HG02610 (cell line): ENCODE measurements at regions not wholly inside any gene's neighbourhood (a gene's known extent, or its start where the extent isn't known, plus 50 kb on each side); places are given as distances from the start of the nearest gene placed in this dataset.

Source experiments
- ATAC-seq: cut with Tn5 transposase; IDR thresholded peaks from one replicate; pipeline ENCODE4 v1.9.1; 2021; ENCODE audit warnings: mild to moderate bottlenecking, moderate library complexity; ENCODE audit not compliant: unreplicated experiment

DNA sequence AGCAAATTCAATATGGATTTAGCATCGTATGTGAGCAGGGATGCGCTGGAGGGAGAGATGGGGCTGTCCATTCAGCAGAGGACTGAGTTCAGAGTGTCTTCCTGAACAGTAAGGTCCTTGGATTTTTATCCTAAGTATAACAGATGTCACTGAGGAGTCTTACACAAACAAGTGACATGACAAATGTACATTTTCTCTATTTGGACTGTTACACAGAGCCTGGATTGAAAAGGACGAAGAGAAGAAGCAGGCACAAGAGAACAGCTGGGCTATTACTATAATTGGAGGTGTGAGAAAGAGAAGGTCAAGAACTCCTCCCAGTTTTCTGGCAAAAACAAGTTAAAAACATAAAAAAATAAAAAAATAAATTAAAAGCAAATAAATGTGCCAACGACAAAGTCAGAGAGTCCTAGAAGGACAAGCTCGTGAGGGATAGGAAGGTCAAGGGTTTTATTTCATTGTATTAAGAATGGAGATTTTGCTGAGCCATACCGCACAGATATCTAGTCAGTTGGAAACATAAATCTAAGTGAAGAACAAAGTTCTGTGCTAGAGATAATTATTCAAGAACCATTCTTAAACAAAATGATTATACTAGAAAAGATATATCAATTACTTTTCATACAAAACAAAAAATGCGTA lies 1186.3 kb downstream of the EFNB2 start:
- no peak for ATAC-seq

DNA sequence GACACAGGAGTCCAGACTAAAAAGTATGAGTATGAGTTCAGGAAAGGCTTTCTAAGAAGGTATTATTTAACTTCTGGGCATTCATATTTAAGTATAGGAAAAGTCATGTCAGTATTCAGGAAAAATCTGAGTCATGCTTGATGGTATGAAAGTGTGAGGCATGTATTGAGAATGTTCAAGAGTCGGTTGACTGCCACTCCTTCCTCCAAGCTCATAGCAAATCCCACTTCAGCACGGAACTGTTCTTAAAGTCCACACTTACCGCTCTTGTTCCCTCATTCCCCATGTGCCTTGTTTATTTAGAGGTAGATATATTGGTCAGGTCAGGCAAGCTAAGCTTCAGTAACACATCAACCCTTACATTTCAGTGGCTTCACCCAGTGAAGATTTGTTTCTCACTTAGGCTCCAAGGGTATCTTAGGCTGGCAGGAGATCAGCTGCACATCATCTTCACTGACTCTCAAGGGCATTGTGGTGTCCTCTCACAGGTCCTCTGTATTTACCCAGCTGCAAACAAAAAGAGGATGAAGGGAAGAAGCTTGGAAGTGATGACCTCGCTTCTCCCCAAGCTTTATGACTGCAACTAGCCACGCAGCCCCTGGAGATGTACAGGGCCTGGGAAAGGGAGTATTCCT lies 1189.2 kb downstream of the EFNB2 start:
- ATAC-seq: no peak

- ATAC-seq: no peak
These were observed 1189.7 kb downstream of the EFNB2 start for GRCh38 chr13:105345730-105346129.

DNA sequence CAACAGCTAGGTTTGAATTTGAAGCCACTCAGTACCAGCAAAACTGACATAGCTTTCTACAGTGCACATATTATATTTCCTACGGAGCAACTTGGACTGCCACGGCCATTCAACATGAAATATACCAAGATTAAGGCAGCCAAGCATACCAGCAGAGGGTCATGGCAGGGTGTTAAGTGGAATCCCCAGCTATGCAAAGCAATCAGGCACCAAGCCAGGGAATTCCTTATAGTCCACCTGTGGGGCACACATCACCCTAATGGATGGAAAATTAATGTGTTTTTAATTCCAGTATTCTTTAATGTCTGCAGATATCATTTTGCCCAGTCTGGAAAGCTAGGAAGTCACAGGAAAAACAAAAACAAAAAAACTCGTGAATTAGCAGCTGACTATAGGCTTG lies 1190.3 kb downstream of the EFNB2 start:
- no peak for ATAC-seq

GRCh38 chr13:105343134-105343806 lies 1192.2 kb downstream of the EFNB2 start:
- no peak for ATAC-seq

DNA sequence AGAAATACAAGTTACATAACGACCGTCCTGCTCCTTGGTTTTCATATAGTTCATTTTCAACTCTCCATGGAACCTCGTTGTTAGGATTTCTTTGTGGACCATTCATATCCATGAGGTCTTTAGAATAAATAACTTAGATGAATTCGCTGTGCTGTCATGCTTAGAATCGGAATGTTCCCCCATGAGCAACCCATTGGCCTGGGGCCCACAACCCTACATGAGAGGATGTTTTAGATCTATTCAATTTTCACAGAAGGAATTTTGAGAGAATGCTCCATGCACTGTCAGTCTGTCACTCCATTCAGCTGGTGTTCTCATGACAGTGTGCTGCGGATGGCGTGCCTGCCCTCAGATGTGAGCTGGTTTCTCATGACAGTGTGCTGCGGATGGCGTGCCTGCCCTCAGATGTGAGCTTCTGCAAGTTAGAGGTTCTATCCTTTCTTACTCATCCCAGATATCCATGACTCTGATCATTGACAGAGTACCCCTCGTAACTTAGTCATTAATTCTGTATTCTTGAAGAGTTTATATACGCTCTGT lies 1193.1 kb downstream of the EFNB2 start:
- no peak for ATAC-seq

- no peak for ATAC-seq
These were observed 1193.7 kb downstream of the EFNB2 start for GRCh38 chr13:105341758-105342157.

DNA sequence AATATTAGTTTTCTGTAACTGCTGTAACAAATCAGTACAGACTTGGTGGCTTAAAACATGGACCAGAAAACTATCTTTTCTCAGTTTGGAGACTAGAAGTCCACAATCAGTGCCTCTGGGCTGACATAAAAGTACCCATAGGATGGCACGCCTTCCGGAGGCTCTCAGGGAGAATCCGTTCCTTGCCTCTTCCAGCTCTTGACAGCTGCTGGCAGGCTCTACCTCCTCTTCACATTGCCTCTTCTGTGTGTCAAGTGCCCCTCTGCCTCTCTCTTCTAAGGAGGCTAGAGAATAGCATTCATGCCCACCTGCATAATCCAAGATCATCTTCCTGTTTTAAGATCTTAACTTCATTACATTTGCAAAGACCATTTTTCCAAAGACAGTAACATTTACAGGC lies 1194.2 kb downstream of the EFNB2 start:
- no peak for ATAC-seq

- ATAC-seq: no peak
These were observed 1195.3 kb downstream of the EFNB2 start for GRCh38 chr13:105340061-105340606.

- ATAC-seq: no peak
These were observed 1196.7 kb downstream of the EFNB2 start for GRCh38 chr13:105338773-105339172.

- ATAC-seq: no peak
These were observed 1197.5 kb downstream of the EFNB2 start for GRCh38 chr13:105338006-105338405.

DNA sequence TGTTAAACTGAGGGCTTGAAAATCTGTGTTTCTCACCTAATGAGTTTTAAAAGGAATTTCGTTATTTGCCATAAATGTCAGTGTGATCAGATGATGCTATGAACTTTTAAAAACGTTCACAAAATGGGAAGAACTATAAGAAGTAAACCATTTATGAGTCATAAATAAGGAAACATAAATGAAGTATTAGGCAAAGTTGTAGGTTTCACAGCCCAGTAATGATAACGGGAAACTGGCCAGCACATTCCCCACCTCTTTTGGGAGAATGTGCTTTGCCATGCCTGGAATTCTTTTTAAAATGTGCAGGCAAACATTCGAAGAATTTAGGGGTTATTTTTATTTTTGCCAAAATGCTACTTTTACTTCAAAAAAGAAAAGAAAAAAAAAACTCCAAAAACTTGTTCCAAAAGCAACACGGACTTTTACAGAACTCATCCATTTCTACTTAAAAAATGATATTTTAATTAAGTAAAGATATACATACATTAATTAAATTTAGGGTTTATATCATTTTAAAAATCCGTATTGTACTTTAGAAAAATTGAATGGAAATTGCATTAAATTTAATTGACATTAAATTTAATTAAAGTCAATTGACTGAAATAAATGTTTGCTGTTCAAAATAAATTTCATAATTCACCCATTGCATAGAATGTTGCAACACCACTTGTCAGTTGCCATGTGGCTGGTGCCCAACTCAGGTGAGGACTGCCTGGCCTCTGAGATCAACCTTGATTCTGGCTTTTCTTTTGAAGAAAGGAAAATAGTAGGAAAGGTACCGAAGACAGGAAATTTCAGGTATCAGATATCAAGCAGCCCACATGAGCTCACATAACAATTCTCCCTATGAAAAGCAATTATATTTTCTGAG lies 1198.5 kb downstream of the EFNB2 start:
- no peak for ATAC-seq

- ATAC-seq: no peak
These were observed 1201.3 kb downstream of the EFNB2 start for GRCh38 chr13:105334211-105334610.

GRCh38 chr13:105333416-105333815 lies 1202.0 kb downstream of the EFNB2 start:
- no peak for ATAC-seq

DNA sequence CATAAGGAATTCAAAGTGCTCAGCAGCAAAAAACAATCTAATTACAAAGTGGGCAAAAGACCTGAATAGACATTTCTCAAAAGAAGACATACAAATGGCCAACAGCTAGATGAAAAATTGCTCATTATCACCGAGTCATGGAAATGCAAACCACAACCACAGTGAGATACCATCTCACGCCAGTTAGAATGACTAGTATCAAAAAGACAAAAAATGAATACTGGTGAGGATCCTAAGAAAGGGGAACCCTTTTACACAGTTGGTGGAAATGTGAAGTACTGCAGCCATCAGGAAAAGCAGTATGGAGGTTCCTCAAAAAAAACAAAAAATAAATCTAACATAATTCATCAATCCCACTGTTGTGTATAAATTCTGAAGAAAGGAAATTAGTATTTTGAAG lies 1206.1 kb downstream of the EFNB2 start:
- no peak for ATAC-seq

DNA sequence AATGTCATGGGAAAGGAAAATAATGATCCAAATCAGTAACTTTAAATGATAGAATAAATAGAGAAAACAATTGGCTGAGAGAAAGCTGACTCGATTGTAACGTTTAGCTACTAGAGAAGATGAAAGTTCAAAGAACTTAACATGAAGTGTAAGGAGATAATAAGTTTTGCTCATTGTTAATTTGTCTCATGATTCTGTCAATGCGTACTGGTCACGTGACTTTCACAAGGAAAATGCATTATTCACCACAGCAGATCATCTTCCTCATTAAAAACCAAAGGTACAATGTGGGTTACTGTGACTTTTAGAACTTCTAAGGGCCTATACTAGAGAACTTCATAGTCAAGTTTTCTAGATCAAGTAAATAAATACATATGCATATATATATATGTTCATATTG lies 1207.2 kb downstream of the EFNB2 start:
- no peak for ATAC-seq

DNA sequence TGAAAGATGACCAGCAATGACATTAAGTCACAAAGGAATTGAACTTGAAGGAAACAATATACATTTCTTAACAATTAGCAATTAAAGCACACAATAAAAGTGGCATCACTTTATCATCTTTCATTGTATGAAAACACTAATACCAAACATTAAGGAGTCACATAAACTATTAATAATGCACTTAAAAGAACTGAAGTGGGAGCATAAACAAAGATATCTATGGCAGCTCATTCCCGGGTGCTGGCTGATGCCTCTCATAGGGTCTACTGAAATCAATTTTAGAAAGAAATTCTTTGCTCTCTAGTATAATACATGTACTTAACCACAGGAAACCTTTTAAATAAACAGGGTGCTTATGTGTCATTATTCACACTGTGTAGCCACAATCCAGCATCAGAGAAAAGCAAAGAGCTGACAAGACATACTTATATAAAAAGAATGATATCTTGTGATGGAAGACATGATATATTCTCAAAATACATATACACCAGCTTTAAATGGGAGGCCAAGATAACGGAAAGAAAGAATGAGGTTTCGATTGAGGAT lies 1207.8 kb downstream of the EFNB2 start:
- no peak for ATAC-seq

- no peak for ATAC-seq
These were observed 1215.6 kb downstream of the EFNB2 start for GRCh38 chr13:105319875-105320274.

- no peak for ATAC-seq
These were observed 1218.7 kb downstream of the EFNB2 start for GRCh38 chr13:105316731-105317130.

DNA sequence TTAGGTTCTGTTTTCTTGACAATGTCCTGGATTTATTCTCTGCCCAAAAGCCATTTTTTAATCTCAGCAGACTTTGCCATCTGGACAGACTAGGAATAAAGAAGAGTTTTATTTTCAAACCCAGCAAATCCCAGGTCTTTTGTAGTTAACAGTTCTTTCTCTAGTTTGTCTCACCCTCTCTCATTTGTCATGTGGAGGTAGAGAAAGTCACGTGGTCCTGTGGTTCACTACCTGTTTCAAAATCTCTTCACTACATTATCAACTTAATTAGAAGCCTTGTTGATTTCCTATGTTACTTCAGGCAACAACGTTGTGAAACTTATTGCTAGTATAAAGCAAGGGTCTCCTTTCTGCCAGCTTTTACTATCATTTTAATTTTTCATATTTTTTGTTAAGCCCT lies 1222.6 kb downstream of the EFNB2 start:
- no peak for ATAC-seq

GRCh38 chr13:105311094-105311493 lies 1224.4 kb downstream of the EFNB2 start:
- no peak for ATAC-seq
